ENCODE measurements at regions not wholly inside any gene's neighbourhood (a gene's known extent, or its start where the extent isn't known, plus 50 kb on each side); places are given as distances from the start of the nearest gene placed in this dataset.

DNA sequence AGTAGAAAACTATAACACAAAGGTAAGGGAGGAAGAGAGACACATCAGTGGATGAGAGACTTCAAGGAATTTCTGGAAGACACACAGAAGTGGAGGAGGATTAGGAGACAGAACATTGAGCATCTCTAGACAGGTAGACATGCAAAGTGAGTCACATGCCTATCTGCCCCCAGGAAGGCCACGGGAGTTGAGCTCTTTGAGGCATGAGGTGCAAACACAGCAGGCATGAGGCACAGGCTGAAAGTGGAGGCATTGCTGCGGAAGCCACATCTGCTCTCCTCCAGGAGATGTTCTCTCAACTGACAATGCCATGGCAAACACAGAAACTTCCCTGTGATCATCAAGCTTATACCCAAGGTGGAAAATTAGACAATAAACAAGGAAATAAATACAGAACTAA lies 481.6 kb upstream of the MYT1L start:
- H3K36me3 ChIP-seq (ENCODE audit: control insufficient read depth in 1 of 2, insufficient read depth in 2 of 2, low read length in 2 of 2), result no peaks in the 10 kb centered on the region
- POLR2A ChIA-PET, result no interaction called here
- no TSS peak for BruUV-seq (replicated peaks)
- H3K4me2 ChIP-seq (ENCODE audit: low read length), result no peak overlapping the region
- no peak overlapping the region for H2AFZ ChIP-seq (ENCODE audit: low read depth, low read length, poor library complexity, severe bottlenecking)
- no peaks in the 10 kb centered on the region for H3K4me1 ChIP-seq (ENCODE audit: control insufficient read depth in 1 of 2, insufficient read depth in 2 of 2, low read length in 2 of 2)
- H3K9me3 ChIP-seq (ENCODE audit: control insufficient read depth in 1 of 2, insufficient read depth in 1 of 2, low read depth in 1 of 2, low read length in 2 of 2), result no peaks in the 10 kb centered on the region
- intact Hi-C loops (cut with micrococcal nuclease), result no loop called here
- H3K27ac ChIP-seq (ENCODE audit: low read depth, low read length), result no peak overlapping the region
- H3K27me3 ChIP-seq (ENCODE audit: insufficient read depth, low read length), result peaks cover 18% of the 10 kb centered on the region; the same call in 1 of the 2 replicates
- H3K9me2 ChIP-seq (ENCODE audit: insufficient read depth), result no peaks in the 10 kb centered on the region
- CTCF ChIA-PET, result no interaction called here
- no peaks in the 10 kb centered on the region for H4K20me1 ChIP-seq (ENCODE audit: insufficient read depth)
- H3K79me2 ChIP-seq (ENCODE audit: insufficient read depth, low read length), result no peaks in the 10 kb centered on the region
- H3K9ac ChIP-seq (ENCODE audit: low read length), result no peak overlapping the region
- DNase-seq (ENCODE audit: low read depth, low spot score) (no peak), ATAC-seq (no peak)
- RAD21 ChIA-PET (ENCODE audit: low non-redundant PET in 1 of 2, low total read pairs in 2 of 2, uncharacterized antibody in 2 of 2, unreplicated experiment in 2 of 2), result no interaction called here
- H3K4me3 ChIP-seq (replicated peaks in 1 of 2; ENCODE audit: low read depth in 1 of 2, low read length in 2 of 2), result no peak overlapping the region
- TF ChIP-seq SIN3A (IDR thresholded peaks at IDR 0.05; ENCODE audit: low read depth), result no peak
- no peak for TF ChIP-seq EZH2 (IDR thresholded peaks at IDR 0.05)
- no peak for TF ChIP-seq RAD21 (IDR thresholded peaks at IDR 0.05; ENCODE audit: low read depth)
- no peak for TF ChIP-seq FOSL1 (IDR thresholded peaks at IDR 0.05; ENCODE audit: low read depth)
- TF ChIP-seq JUND (IDR thresholded peaks at IDR 0.05), result no peak
- TF ChIP-seq CBX3 (IDR thresholded peaks at IDR 0.05; ENCODE audit: low read depth), result no peak
- TF ChIP-seq, protein P1, sequence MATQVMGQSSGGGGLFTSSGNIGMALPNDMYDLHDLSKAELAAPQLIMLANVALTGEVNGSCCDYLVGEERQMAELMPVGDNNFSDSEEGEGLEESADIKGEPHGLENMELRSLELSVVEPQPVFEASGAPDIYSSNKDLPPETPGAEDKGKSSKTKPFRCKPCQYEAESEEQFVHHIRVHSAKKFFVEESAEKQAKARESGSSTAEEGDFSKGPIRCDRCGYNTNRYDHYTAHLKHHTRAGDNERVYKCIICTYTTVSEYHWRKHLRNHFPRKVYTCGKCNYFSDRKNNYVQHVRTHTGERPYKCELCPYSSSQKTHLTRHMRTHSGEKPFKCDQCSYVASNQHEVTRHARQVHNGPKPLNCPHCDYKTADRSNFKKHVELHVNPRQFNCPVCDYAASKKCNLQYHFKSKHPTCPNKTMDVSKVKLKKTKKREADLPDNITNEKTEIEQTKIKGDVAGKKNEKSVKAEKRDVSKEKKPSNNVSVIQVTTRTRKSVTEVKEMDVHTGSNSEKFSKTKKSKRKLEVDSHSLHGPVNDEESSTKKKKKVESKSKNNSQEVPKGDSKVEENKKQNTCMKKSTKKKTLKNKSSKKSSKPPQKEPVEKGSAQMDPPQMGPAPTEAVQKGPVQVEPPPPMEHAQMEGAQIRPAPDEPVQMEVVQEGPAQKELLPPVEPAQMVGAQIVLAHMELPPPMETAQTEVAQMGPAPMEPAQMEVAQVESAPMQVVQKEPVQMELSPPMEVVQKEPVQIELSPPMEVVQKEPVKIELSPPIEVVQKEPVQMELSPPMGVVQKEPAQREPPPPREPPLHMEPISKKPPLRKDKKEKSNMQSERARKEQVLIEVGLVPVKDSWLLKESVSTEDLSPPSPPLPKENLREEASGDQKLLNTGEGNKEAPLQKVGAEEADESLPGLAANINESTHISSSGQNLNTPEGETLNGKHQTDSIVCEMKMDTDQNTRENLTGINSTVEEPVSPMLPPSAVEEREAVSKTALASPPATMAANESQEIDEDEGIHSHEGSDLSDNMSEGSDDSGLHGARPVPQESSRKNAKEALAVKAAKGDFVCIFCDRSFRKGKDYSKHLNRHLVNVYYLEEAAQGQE (IDR thresholded peaks at IDR 0.05; ENCODE audit: low read depth), result no peak
- no peak for TF ChIP-seq CEBPB (IDR thresholded peaks at IDR 0.05; ENCODE audit: low read depth)
- TF ChIP-seq TCF7L2 (IDR thresholded peaks at IDR 0.05; ENCODE audit: borderline replicate concordance, extremely low read depth, insufficient read depth, insufficient read length), result no peak
- TF ChIP-seq, protein P2, sequence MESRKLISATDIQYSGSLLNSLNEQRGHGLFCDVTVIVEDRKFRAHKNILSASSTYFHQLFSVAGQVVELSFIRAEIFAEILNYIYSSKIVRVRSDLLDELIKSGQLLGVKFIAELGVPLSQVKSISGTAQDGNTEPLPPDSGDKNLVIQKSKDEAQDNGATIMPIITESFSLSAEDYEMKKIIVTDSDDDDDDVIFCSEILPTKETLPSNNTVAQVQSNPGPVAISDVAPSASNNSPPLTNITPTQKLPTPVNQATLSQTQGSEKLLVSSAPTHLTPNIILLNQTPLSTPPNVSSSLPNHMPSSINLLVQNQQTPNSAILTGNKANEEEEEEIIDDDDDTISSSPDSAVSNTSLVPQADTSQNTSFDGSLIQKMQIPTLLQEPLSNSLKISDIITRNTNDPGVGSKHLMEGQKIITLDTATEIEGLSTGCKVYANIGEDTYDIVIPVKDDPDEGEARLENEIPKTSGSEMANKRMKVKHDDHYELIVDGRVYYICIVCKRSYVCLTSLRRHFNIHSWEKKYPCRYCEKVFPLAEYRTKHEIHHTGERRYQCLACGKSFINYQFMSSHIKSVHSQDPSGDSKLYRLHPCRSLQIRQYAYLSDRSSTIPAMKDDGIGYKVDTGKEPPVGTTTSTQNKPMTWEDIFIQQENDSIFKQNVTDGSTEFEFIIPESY (IDR thresholded peaks at IDR 0.05; ENCODE audit: extremely low read depth, insufficient replicate concordance, low read length), result no peak

Data from HCT116 (cell line).